GM12878 (cell line): ENCODE measurements at regions not wholly inside any gene's neighbourhood (a gene's known extent, or its start where the extent isn't known, plus 50 kb on each side); places are given as distances from the start of the nearest gene placed in this dataset.

Source experiments
- ATAC-seq: fragments of 200-7000 bp; cut with Tn5 transposase; 3 replicates; pipeline ENCODE4 v1.9.1; 2020; ENCODE audit warnings: mild to moderate bottlenecking, moderate library complexity
- BruUV-seq: library from RNA; stranded (reverse); fragments of 400-500 nt; replicated peaks from 2 replicates; lab custom pipeline; 2021; lab: Mats Ljungman, UMichigan
- CTCF ChIA-PET: fragments of 300-600 bp; sonication (Branson Sonifier 250); formaldehyde crosslinking; extraction: SDS; loops from one replicate; lab custom pipeline; 2021; ENCODE audit warnings: inconsistent platforms; lab: Yijun Ruan, JAX
- POLR2A ChIA-PET: fragments of 350-600 bp; formaldehyde crosslinking; extraction: SDS; loops from one replicate; lab custom pipeline; 2021; ENCODE audit warnings: inconsistent platforms; lab: Charles Lee
- RAD21 ChIA-PET: fragments of 300-600 bp; sonication (Branson Sonifier 250); formaldehyde crosslinking; loops from one replicate; lab custom pipeline; 2023; ENCODE audit warnings: antibody characterized with exemption; ENCODE audit not compliant: unreplicated experiment; lab: Charles Lee
- SMC1A ChIA-PET: fragments of 300-600 bp; sonication (Branson Sonifier 250); formaldehyde crosslinking; loops from one replicate; lab custom pipeline; 2023; ENCODE audit not compliant: unreplicated experiment, uncharacterized antibody; lab: Charles Lee
- DNase-seq: peaks from one replicate; pipeline ENCODE4 v3.0.0-alpha.2; 2011; ENCODE audit warnings: low read depth, low spot score
- FAIRE-seq: peaks from 3 replicates; lab custom pipeline; 2011; peaks lifted over from hg19 to GRCh38; lab: Jason Lieb, UNC
- H2AFZ ChIP-seq: 2 replicates; pipeline ENCODE4 v1.6.0; 2011; ENCODE audit warnings: low read depth, low read length, control low read depth; ENCODE audit not compliant: control insufficient read depth
- H3K27ac ChIP-seq: 2 replicates; pipeline ENCODE4 v1.5.1; 2011; ENCODE audit warnings: control low read depth; ENCODE audit not compliant: control insufficient read depth, insufficient read depth
- H3K27me3 ChIP-seq, 2 experiments: replicated peaks in 1 of 2; 2 replicates each; pipeline versions ENCODE4 v1.6.0 to v1.6.1; 2011; ENCODE audit warnings: low read length in 1 of 2; ENCODE audit not compliant: control insufficient read depth in 2 of 2, insufficient read depth in 2 of 2
- H3K36me3 ChIP-seq, 2 experiments: 2 replicates each; pipeline ENCODE4 v1.5.1; 2011; ENCODE audit warnings: low read length in 1 of 2; ENCODE audit not compliant: control insufficient read depth in 2 of 2, insufficient read depth in 2 of 2
- H3K4me1 ChIP-seq: 2 replicates; pipeline ENCODE4 v1.6.1; 2011; ENCODE audit warnings: mild to moderate bottlenecking, low read length, moderate library complexity, mixed read lengths; ENCODE audit not compliant: control insufficient read depth, insufficient read depth
- H3K4me2 ChIP-seq: 2 replicates; pipeline ENCODE4 v1.6.0; 2011; ENCODE audit warnings: control low read depth; ENCODE audit not compliant: control insufficient read depth, insufficient read depth
- H3K4me3 ChIP-seq: fragments of 200-600 bp; sonication (generic); 2 replicates; pipeline ENCODE4 v1.5.1; 2016
- H3K79me2 ChIP-seq: 2 replicates; pipeline ENCODE4 v1.6.0; 2011; ENCODE audit warnings: low read length; ENCODE audit not compliant: control insufficient read depth, insufficient read depth
- H3K9ac ChIP-seq: 2 replicates; pipeline ENCODE4 v1.8.0; 2011; ENCODE audit warnings: low read length, control low read depth, mixed read lengths; ENCODE audit not compliant: control insufficient read depth, insufficient read depth
- H3K9me3 ChIP-seq: replicated peaks from 3 replicates; pipeline ENCODE4 v1.5.1; 2011; ENCODE audit warnings: mild to moderate bottlenecking, low read length; ENCODE audit not compliant: control insufficient read depth, insufficient read depth
- H4K20me1 ChIP-seq: 2 replicates; pipeline ENCODE4 v1.6.0; 2011; ENCODE audit not compliant: control insufficient read depth, insufficient read depth
- BHLHE40 ChIP-seq, 2 experiments: fragments of 450-650 bp in 1 of 2; IDR thresholded peaks; 2 replicates each; pipeline ENCODE4 v1.6.1; 2011 to 2017; ENCODE audit warnings: low read depth in 2 of 2, borderline replicate concordance in 1 of 2, improper control_type of control experiment in 1 of 2, low read length in 1 of 2, mild to moderate bottlenecking in 1 of 2
- BRCA1 ChIP-seq: IDR thresholded peaks from 2 replicates; pipeline ENCODE4 v1.6.1; 2011; ENCODE audit warnings: low read depth, low read length, improper control_type of control experiment
- CEBPB ChIP-seq, 2 experiments: fragments of 150-350 bp in 1 of 2; IDR thresholded peaks; 2 replicates each; pipeline ENCODE4 v1.6.1; 2012 to 2014; ENCODE audit warnings: low read depth in 2 of 2, low read length in 2 of 2, borderline replicate concordance in 1 of 2, inconsistent platforms in 1 of 2
- FOXK2 ChIP-seq: fragments of 450-650 bp; IDR thresholded peaks from 2 replicates; pipeline ENCODE4 v1.6.1; 2017; ENCODE audit warnings: mild to moderate bottlenecking, moderate library complexity
- GATAD2B ChIP-seq: fragments of 450-650 bp; conservative IDR thresholded peaks from 2 replicates; pipeline ENCODE4 v1.6.1; 2017; ENCODE audit warnings: low read depth, mild to moderate bottlenecking, moderate library complexity
- KAT2A ChIP-seq: conservative IDR thresholded peaks from 2 replicates; pipeline ENCODE4 v1.6.1; 2011; ENCODE audit warnings: low read depth, low read length; ENCODE audit not compliant: control insufficient read depth
- MEF2B ChIP-seq: fragments of 450-650 bp; IDR thresholded peaks from 2 replicates; pipeline ENCODE4 v1.6.1; 2018; ENCODE audit warnings: mild to moderate bottlenecking, moderate library complexity; ENCODE audit not compliant: partially characterized antibody, poor library complexity, severe bottlenecking
- MXI1 ChIP-seq: fragments of 150-350 bp; IDR thresholded peaks from 2 replicates; pipeline ENCODE4 v1.6.1; 2011; ENCODE audit warnings: low read depth, mild to moderate bottlenecking, inconsistent platforms, low read length, improper control_type of control experiment
- SMAD5 ChIP-seq: IDR thresholded peaks from 2 replicates; pipeline ENCODE4 v1.6.1; 2016; ENCODE audit warnings: antibody characterized with exemption, low read depth
- SMARCA5 ChIP-seq: fragments of 450-650 bp; IDR thresholded peaks from 2 replicates; pipeline ENCODE4 v1.6.1; 2017; ENCODE audit warnings: mild to moderate bottlenecking
- WRNIP1 ChIP-seq: IDR thresholded peaks from 2 replicates; pipeline ENCODE4 v1.6.1; 2011; ENCODE audit warnings: low read depth, low read length, improper control_type of control experiment, borderline replicate concordance
- WGBS: methylation state at CpG from one replicate; pipeline ENCODE4 v1.1.6; 2016; ENCODE audit warnings: low lambda C conversion rate; ENCODE audit not compliant: insufficient replicate concordance, insufficient coverage; ENCODE audit errors: missing lambda C conversion rate; 5-methylcytosine and 5-hydroxymethylcytosine counted together
- in situ Hi-C: fragments of 300-500 bp; cut with MboI; formaldehyde crosslinking; loops from 9 replicates; pipeline ENCODE4 v1.14.3; 2018; ENCODE audit warnings: mixed read lengths
- intact Hi-C: fragments of 100-400 bp; cut with micrococcal nuclease; formaldehyde crosslinking; loops from one replicate; pipeline ENCODE4 v1.14.2; 2022; ENCODE audit not compliant: unreplicated experiment
- TF ChIP-seq, protein P1 (sequence below): IDR thresholded peaks from 2 replicates; pipeline ENCODE4 v1.6.1; 2011; ENCODE audit warnings: borderline replicate concordance, low read depth, mild to moderate bottlenecking, moderate library complexity, low read length; ENCODE audit not compliant: insufficient read depth, poor library complexity, severe bottlenecking
- TF ChIP-seq, protein P2 (sequence below): fragments of 450-650 bp; IDR thresholded peaks from 2 replicates; pipeline ENCODE4 v1.6.1; 2017; ENCODE audit warnings: mild to moderate bottlenecking
- TF ChIP-seq, protein P3 (sequence below): fragments of 450-650 bp; IDR thresholded peaks from 2 replicates; pipeline ENCODE4 v1.6.1; 2014; ENCODE audit warnings: mild to moderate bottlenecking
- TF ChIP-seq, protein P4 (sequence below): fragments of 450-650 bp; formaldehyde crosslinking; IDR thresholded peaks from 2 replicates; pipeline ENCODE4 v1.5.0; 2022; ENCODE audit warnings: mild to moderate bottlenecking, missing genetic modification characterization
- TF ChIP-seq, protein P5 (sequence below): IDR thresholded peaks from 2 replicates; pipeline ENCODE4 v1.6.1; 2012; ENCODE audit warnings: low read depth, low read length, improper control_type of control experiment

DNA sequence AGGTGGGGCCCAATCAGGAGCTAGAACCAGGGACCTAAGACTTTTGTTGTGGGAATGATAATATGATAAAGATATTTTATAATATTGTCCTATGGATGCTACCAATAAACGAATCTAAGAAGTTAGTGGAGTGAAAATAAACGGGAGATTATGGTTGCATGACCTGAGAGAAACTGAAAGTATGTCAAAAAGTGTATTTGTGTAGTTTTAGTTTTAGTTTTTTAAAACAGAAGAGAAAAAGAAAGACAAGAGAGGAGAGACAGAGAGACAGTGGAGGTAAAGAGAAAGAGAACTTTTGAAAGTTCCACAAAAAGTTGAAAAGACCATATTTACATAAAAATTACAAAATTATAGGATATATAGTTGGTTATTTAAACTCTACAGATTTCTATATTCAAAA, 64.1 kb upstream of the TMPRSS15 start:
- no TSS peak for BruUV-seq
- in situ Hi-C loops, result no loop called here
- no peaks in the 10 kb centered on the region for H3K27me3 ChIP-seq
- H2AFZ ChIP-seq, result no peak overlapping the region
- no peak overlapping the region for H3K4me3 ChIP-seq
- ATAC-seq (no peak), FAIRE-seq (no peak), DNase-seq (no peak)
- no peaks in the 10 kb centered on the region for H3K4me1 ChIP-seq
- ChIA-PET POLR2A (no interaction called here), RAD21 (no interaction called here), CTCF (no interaction called here), SMC1A (no interaction called here)
- no peaks in the 10 kb centered on the region for H4K20me1 ChIP-seq
- no peaks in the 10 kb centered on the region for H3K36me3 ChIP-seq
- 0% methylated on average over 2 of the region's 2 CpGs for WGBS
- H3K9me3 ChIP-seq, result no peaks in the 10 kb centered on the region
- no peak overlapping the region for H3K9ac ChIP-seq
- no peaks in the 10 kb centered on the region for H3K79me2 ChIP-seq
- no peak overlapping the region for H3K4me2 ChIP-seq
- no peak overlapping the region for H3K27ac ChIP-seq
- intact Hi-C loops, result no loop called here
- TF ChIP-seq, protein P1, sequence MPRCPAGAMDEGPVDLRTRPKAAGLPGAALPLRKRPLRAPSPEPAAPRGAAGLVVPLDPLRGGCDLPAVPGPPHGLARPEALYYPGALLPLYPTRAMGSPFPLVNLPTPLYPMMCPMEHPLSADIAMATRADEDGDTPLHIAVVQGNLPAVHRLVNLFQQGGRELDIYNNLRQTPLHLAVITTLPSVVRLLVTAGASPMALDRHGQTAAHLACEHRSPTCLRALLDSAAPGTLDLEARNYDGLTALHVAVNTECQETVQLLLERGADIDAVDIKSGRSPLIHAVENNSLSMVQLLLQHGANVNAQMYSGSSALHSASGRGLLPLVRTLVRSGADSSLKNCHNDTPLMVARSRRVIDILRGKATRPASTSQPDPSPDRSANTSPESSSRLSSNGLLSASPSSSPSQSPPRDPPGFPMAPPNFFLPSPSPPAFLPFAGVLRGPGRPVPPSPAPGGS, result no peak
- TF ChIP-seq, protein P2, sequence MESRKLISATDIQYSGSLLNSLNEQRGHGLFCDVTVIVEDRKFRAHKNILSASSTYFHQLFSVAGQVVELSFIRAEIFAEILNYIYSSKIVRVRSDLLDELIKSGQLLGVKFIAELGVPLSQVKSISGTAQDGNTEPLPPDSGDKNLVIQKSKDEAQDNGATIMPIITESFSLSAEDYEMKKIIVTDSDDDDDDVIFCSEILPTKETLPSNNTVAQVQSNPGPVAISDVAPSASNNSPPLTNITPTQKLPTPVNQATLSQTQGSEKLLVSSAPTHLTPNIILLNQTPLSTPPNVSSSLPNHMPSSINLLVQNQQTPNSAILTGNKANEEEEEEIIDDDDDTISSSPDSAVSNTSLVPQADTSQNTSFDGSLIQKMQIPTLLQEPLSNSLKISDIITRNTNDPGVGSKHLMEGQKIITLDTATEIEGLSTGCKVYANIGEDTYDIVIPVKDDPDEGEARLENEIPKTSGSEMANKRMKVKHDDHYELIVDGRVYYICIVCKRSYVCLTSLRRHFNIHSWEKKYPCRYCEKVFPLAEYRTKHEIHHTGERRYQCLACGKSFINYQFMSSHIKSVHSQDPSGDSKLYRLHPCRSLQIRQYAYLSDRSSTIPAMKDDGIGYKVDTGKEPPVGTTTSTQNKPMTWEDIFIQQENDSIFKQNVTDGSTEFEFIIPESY, result no peak
- TF ChIP-seq, protein P3, sequence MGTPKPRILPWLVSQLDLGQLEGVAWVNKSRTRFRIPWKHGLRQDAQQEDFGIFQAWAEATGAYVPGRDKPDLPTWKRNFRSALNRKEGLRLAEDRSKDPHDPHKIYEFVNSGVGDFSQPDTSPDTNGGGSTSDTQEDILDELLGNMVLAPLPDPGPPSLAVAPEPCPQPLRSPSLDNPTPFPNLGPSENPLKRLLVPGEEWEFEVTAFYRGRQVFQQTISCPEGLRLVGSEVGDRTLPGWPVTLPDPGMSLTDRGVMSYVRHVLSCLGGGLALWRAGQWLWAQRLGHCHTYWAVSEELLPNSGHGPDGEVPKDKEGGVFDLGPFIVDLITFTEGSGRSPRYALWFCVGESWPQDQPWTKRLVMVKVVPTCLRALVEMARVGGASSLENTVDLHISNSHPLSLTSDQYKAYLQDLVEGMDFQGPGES, result no peak
- TF ChIP-seq KAT2A (no peak), MXI1 (no peak), BHLHE40 (IDR thresholded peaks at IDR 0.05; ENCODE audit: borderline replicate concordance in 1 of 2, low read depth in 2 of 2, low read length in 1 of 2) (no peak), GATAD2B (no peak), SMAD5 (no peak), SMARCA5 (no peak), MEF2B (no peak), CEBPB (IDR thresholded peaks at IDR 0.05; ENCODE audit: borderline replicate concordance in 1 of 2, low read depth in 2 of 2, low read length in 2 of 2) (no peak), FOXK2 (no peak), WRNIP1 (no peak), BRCA1 (no peak)
- TF ChIP-seq, protein P4, sequence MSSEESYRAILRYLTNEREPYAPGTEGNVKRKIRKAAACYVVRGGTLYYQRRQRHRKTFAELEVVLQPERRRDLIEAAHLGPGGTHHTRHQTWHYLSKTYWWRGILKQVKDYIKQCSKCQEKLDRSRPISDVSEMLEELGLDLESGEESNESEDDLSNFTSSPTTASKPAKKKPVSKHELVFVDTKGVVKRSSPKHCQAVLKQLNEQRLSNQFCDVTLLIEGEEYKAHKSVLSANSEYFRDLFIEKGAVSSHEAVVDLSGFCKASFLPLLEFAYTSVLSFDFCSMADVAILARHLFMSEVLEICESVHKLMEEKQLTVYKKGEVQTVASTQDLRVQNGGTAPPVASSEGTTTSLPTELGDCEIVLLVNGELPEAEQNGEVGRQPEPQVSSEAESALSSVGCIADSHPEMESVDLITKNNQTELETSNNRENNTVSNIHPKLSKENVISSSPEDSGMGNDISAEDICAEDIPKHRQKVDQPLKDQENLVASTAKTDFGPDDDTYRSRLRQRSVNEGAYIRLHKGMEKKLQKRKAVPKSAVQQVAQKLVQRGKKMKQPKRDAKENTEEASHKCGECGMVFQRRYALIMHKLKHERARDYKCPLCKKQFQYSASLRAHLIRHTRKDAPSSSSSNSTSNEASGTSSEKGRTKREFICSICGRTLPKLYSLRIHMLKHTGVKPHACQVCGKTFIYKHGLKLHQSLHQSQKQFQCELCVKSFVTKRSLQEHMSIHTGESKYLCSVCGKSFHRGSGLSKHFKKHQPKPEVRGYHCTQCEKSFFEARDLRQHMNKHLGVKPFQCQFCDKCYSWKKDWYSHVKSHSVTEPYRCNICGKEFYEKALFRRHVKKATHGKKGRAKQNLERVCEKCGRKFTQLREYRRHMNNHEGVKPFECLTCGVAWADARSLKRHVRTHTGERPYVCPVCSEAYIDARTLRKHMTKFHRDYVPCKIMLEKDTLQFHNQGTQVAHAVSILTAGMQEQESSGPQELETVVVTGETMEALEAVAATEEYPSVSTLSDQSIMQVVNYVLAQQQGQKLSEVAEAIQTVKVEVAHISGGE (CRISPR knock-in tag), result no peak
- TF ChIP-seq, protein P5, sequence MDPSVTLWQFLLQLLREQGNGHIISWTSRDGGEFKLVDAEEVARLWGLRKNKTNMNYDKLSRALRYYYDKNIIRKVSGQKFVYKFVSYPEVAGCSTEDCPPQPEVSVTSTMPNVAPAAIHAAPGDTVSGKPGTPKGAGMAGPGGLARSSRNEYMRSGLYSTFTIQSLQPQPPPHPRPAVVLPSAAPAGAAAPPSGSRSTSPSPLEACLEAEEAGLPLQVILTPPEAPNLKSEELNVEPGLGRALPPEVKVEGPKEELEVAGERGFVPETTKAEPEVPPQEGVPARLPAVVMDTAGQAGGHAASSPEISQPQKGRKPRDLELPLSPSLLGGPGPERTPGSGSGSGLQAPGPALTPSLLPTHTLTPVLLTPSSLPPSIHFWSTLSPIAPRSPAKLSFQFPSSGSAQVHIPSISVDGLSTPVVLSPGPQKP, result no peak
